Kidney capillary endothelial cell (primary cell): ENCODE measurements at regions not wholly inside any gene's neighbourhood (a gene's known extent, or its start where the extent isn't known, plus 50 kb on each side); places are given as distances from the start of the nearest gene placed in this dataset.
"Not testable (repeated sequence)": the region's sequence is repeated elsewhere in the genome, so short reads cannot be mapped to it uniquely, and the experiment has no call there.

Experiments
- DNase-seq: peaks from one replicate; pipeline ENCODE4 v3.0.0-alpha.2; 2018; ENCODE audit warnings: low spot score

- DNase-seq, result no peak
Observed at GRCh38 chr6:160804639-160805038, 102.6 kb downstream of the PLG start.

DNA sequence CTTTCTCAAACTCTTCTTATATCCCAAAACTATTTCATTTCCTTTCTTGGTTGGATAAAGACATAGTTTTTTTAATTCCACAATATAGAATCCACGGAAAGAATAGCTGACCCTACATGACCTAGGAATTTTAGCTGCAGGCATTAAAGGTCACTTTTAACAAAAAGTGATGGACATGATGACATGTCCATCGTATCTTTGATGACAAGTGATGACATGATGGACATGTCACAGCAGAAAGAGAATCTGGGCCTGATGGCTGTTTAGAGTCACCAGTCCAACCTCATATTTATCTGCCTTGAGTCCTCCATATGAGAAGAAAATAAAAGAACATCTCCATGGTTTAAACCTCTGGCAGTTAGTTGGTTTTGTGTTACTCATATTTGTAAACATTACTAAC lies 106.2 kb downstream of the PLG start:
- no peak for DNase-seq

DNA sequence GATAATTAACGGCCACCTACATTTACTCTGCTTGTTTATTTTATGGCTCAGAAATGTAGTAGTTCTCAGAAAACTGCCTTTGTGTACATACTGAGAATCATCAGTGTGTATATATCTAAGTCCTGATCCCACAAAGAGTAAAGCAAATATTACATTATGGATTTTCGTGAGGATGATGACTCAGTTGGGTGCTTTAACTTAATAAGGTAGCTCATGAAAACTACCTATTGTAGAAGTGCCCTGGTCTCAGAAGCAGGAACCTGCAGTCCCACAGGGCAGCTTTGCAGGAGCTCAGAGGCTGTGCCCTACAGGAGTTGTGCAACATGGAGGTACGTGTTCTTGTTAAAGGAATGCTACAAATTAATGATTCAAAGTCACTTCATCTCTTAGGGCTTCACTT lies 108.2 kb downstream of the PLG start:
- no peak for DNase-seq

DNA sequence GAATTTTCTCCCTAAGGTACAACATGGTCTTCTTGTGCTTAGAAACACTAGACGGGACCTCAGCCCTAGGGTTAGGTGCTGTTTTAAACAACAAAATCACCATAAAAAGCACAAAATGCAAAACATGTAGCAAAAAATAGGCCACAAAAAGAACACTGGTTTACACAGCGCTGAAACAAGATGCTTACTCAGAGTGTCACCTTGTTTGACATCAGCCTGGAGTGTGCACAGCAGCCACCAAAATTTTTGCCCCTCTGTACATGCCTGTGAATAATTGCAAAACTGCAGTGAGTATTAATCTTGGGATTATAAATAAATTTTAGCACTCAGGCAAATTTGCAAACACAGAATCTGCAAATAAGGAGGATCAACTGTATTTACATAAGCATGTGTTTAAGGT lies 110.1 kb downstream of the PLG start:
- no peak for DNase-seq

GRCh38 chr6:160818934-160819333 lies 116.9 kb downstream of the PLG start:
- DNase-seq, result no peak

DNA sequence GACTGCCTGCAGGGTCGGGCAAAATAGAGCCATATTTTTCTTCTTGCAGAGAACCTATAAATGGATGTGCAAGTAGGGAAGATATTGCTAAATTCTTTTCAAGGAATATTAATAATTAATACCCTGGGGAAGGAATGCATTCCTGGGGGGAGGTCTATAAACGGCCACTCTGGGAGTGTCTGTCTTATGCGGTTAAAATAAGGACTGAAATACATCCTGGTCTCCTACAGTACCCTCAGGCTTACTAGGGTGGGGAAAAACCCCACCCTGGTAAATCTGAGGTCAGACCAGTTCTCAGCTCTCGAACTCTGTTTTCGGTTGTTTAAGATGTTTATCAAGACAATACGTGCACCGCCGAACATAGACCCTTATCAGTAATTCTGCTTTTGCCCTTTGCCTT lies 118.6 kb downstream of the PLG start:
- DNase-seq, result not testable (repeated sequence)

DNA sequence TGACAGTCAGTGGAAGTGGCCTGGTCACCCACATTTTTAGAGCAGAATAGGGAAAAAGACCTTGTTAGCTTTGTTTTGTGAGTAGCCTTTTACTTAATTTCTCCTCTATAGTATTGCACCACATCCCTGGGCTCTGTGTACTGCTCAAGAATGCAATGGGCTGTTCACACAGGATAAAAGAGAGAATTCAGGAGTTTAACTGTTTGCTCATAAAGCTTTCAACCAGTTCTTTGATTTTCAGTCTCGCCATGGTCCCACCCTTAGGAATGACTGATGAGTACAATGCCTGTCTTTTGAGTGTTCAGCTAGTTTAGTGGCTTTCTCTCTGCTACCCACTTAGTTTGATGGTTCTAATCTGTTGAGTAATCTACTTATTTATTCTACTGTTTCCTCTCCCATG lies 129.7 kb downstream of the PLG start:
- DNase-seq, result no peak

- no peak for DNase-seq
Observed at GRCh38 chr6:160832422-160832821, 130.4 kb downstream of the PLG start.

GRCh38 chr6:160837146-160837545 lies 135.1 kb downstream of the PLG start:
- DNase-seq, result no peak

GRCh38 chr6:160851031-160851430 lies 140.5 kb upstream of the MAP3K4 start:
- no peak for DNase-seq

GRCh38 chr6:160853946-160854345 lies 137.6 kb upstream of the MAP3K4 start:
- no peak for DNase-seq

GRCh38 chr6:160858886-160859285 lies 132.7 kb upstream of the MAP3K4 start:
- DNase-seq, result no peak

- no peak for DNase-seq
Observed at GRCh38 chr6:160859822-160860221, 131.7 kb upstream of the MAP3K4 start.

GRCh38 chr6:160861824-160862223 lies 129.7 kb upstream of the MAP3K4 start:
- DNase-seq, result no peak

GRCh38 chr6:160863782-160864181 lies 127.8 kb upstream of the MAP3K4 start:
- no peak for DNase-seq

GRCh38 chr6:160871320-160871719 lies 120.2 kb upstream of the MAP3K4 start:
- no peak for DNase-seq

GRCh38 chr6:160881148-160881808 lies 110.3 kb upstream of the MAP3K4 start:
- DNase-seq, result no peak

DNA sequence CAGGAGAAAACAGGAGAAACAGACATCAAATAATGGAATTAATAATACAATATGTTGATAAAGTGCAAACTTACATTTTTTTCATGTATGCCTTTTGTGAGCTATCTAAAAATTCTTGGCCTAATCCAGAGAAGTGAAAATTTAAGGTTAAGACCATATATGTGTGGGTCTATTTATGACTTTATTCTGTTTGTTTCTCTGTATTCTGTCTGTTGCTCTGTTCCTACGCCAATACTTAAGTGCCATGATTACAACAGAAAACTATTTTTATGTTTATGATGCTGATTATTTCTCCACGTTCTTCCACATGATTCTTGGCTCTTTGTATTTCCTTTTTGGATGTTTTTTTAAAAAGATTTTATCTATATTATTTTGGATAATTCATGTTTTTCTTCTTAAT lies 109.6 kb upstream of the MAP3K4 start:
- no peak for DNase-seq

GRCh38 chr6:160882791-160883279 lies 108.7 kb upstream of the MAP3K4 start:
- DNase-seq, result no peak

- no peak for DNase-seq
Observed at GRCh38 chr6:160883560-160883959, 108.0 kb upstream of the MAP3K4 start.

GRCh38 chr6:160883999-160884398 lies 107.6 kb upstream of the MAP3K4 start:
- no peak for DNase-seq

DNA sequence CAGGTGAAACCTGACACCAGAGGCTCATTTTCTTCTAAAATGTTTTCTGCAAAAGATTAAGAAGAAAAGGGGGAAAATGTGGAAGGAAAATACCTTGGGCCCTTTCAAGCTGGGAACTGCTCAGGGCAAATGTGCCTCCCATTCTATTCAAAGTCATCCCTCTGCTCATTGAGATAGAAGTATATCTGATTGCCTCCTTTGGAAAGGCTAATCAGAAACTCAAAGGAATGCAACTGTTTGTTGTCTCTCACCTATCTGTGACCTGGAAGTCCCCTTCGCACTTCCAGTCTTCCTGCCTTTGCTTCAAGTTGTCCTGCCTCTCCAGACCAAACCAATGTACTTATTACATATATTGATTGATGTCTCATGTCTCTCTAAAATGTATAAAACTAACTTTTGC lies 102.4 kb upstream of the MAP3K4 start:
- not testable (repeated sequence) for DNase-seq

DNA sequence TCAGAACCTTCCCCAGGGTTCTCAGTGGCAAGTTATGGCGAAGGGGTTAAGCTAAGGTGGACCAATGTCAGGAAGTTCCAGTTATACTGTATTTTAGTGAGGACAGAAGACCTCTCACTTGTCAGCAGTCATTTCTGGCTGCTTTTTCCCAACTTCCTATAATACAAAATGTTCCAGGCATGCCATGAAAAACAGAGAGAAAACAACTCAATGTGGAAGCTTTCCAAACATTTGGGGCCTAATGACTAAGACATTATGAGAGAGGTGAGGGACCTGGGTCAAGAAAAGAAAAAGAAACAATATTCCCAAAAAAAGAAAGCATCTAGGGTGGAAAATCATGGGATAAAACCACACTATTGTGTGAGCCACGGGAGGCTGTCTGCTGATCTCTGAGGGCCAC lies 99.9 kb upstream of the MAP3K4 start:
- no peak for DNase-seq

GRCh38 chr6:160895562-160895961 lies 96.0 kb upstream of the MAP3K4 start:
- no peak for DNase-seq
